Neural progenitor cell (in vitro differentiated cells): ENCODE measurements at regions not wholly inside any gene's neighbourhood (a gene's known extent, or its start where the extent isn't known, plus 50 kb on each side); places are given as distances from the start of the nearest gene placed in this dataset.
A peak's percentile ranks its signal among the peaks of the same experiment; 100 is the strongest.

ENCODE experiments used
- DNase-seq: peaks from one replicate; pipeline ENCODE4 v3.0.0-alpha.2; 2016; ENCODE audit warnings: low spot score
- H2AFZ ChIP-seq: fragments of 200-600 bp; sonication (generic); replicated peaks from 2 replicates; pipeline ENCODE4 v1.6.1; 2016; ENCODE audit warnings: antibody characterized with exemption
- H3F3A ChIP-seq: fragments of 200-600 bp; sonication (generic); 2 replicates; pipeline ENCODE4 v1.6.1; 2016; ENCODE audit warnings: antibody characterized with exemption, low read depth
- H3K27ac ChIP-seq: fragments of 200-600 bp; sonication (generic); 2 replicates; pipeline ENCODE4 v1.5.1; 2016; ENCODE audit warnings: mild to moderate bottlenecking
- H3K27me3 ChIP-seq: fragments of 200-600 bp; sonication (generic); 2 replicates; pipeline ENCODE4 v1.6.1; 2016; ENCODE audit warnings: mild to moderate bottlenecking, moderate library complexity
- H3K36me3 ChIP-seq: fragments of 200-600 bp; sonication (generic); 2 replicates; pipeline ENCODE4 v1.5.1; 2016
- H3K4me1 ChIP-seq: fragments of 200-600 bp; sonication (generic); 2 replicates; pipeline ENCODE4 v1.6.1; 2016; ENCODE audit warnings: mixed run types
- H3K4me2 ChIP-seq: fragments of 200-600 bp; sonication (generic); 2 replicates; pipeline ENCODE4 v1.6.1; 2016
- H3K4me3 ChIP-seq: fragments of 200-600 bp; sonication (generic); 2 replicates; pipeline ENCODE4 v1.5.1; 2016
- H3K79me2 ChIP-seq: fragments of 200-600 bp; sonication (generic); 2 replicates; pipeline ENCODE4 v1.6.1; 2016; ENCODE audit warnings: low read depth
- H3K9ac ChIP-seq: fragments of 200-600 bp; sonication (generic); 2 replicates; pipeline ENCODE4 v1.6.1; 2016
- H3K9me3 ChIP-seq: fragments of 200-600 bp; sonication (generic); 2 replicates; pipeline ENCODE4 v1.5.1; 2016; ENCODE audit warnings: low read depth
- H4K20me1 ChIP-seq: fragments of 200-600 bp; sonication (generic); 2 replicates; pipeline ENCODE4 v1.6.1; 2016; ENCODE audit warnings: low read depth
- H3K27ac Mint-ChIP-seq: 3 replicates; pipeline ENCODE4 v1.8.0; 2021; ENCODE audit warnings: mixed read lengths
- H3K27me3 Mint-ChIP-seq: 2 replicates; pipeline ENCODE4 v1.8.0; 2022; ENCODE audit warnings: low read depth, mild to moderate bottlenecking, inconsistent platforms, moderate library complexity, mixed read lengths; ENCODE audit not compliant: insufficient read depth
- H3K36me3 Mint-ChIP-seq: 3 replicates; pipeline ENCODE4 v1.8.0; 2021; ENCODE audit warnings: mixed read lengths
- H3K4me1 Mint-ChIP-seq: 3 replicates; pipeline ENCODE4 v1.8.0; 2021; ENCODE audit warnings: mixed read lengths
- H3K4me3 Mint-ChIP-seq: 3 replicates; pipeline ENCODE4 v1.8.0; 2021; ENCODE audit warnings: mild to moderate bottlenecking, moderate library complexity, mixed read lengths
- H3K9me3 Mint-ChIP-seq: 3 replicates; pipeline ENCODE4 v1.8.0; 2020; ENCODE audit warnings: mixed read lengths
- CTCF ChIP-seq: fragments of 200-600 bp; sonication (generic); IDR thresholded peaks from 2 replicates; pipeline ENCODE4 v1.5.1; 2017; ENCODE audit warnings: antibody characterized with exemption, mild to moderate bottlenecking
- EZH2 ChIP-seq: fragments of 200-600 bp; sonication (generic); IDR thresholded peaks from 2 replicates; pipeline ENCODE4 v1.6.1; 2017; ENCODE audit warnings: antibody characterized with exemption, mild to moderate bottlenecking, moderate library complexity
- EZH2phosphoT487 ChIP-seq: fragments of 200-600 bp; sonication (generic); IDR thresholded peaks from 2 replicates; pipeline ENCODE4 v1.6.1; 2017; ENCODE audit warnings: antibody characterized with exemption

GRCh38 chr4:27088491-27088890, 227.8 kb downstream of the STIM2 start:
- H3K27ac Mint-ChIP-seq, result peak overlapping the region; percentile 32
- H3K27ac ChIP-seq, result no peak overlapping the region
- H3K4me2 ChIP-seq, result no peak overlapping the region
- no peak overlapping the region for H3K4me3 Mint-ChIP-seq
- H3K4me3 ChIP-seq, result no peak overlapping the region
- peaks cover 58% of the 10 kb centered on the region for H3K4me1 Mint-ChIP-seq
- no peak overlapping the region for H2AFZ ChIP-seq
- no peak for TF ChIP-seq EZH2phosphoT487
- no peak for TF ChIP-seq EZH2
- TF ChIP-seq CTCF, result no peak
- peaks cover 21% of the 10 kb centered on the region for H3K27me3 Mint-ChIP-seq
- no peaks in the 10 kb centered on the region for H3K9me3 ChIP-seq
- no peaks in the 10 kb centered on the region for H3K36me3 ChIP-seq
- H3K79me2 ChIP-seq, result no peaks in the 10 kb centered on the region
- peaks cover 5% of the 10 kb centered on the region for H3F3A ChIP-seq
- H3K27me3 ChIP-seq, result peaks cover 19% of the 10 kb centered on the region
- no peaks in the 10 kb centered on the region for H3K36me3 Mint-ChIP-seq
- H3K4me1 ChIP-seq, result peaks cover 25% of the 10 kb centered on the region
- H3K9ac ChIP-seq, result no peak overlapping the region
- DNase-seq, result no peak
- no peaks in the 10 kb centered on the region for H3K9me3 Mint-ChIP-seq
- no peaks in the 10 kb centered on the region for H4K20me1 ChIP-seq

GRCh38 chr4:27089186-27089585, 228.5 kb downstream of the STIM2 start:
- Mint-ChIP-seq H3K4me1 (peaks cover 52% of the 10 kb centered on the region), H3K9me3 (no peaks in the 10 kb centered on the region), H3K27ac (no peak overlapping the region), H3K4me3 (no peak overlapping the region), H3K27me3 (peaks cover 16% of the 10 kb centered on the region), H3K36me3 (no peaks in the 10 kb centered on the region)
- H3K36me3 ChIP-seq, result no peaks in the 10 kb centered on the region
- no peaks in the 10 kb centered on the region for H3K9me3 ChIP-seq
- no peaks in the 10 kb centered on the region for H3K79me2 ChIP-seq
- DNase-seq, result no peak
- H3K27me3 ChIP-seq, result peaks cover 12% of the 10 kb centered on the region
- no peak for TF ChIP-seq EZH2phosphoT487
- no peak for TF ChIP-seq EZH2
- TF ChIP-seq CTCF, result no peak
- H3K27ac ChIP-seq, result no peak overlapping the region
- no peaks in the 10 kb centered on the region for H4K20me1 ChIP-seq
- no peak overlapping the region for H3K4me3 ChIP-seq
- no peak overlapping the region for H2AFZ ChIP-seq
- peaks cover 19% of the 10 kb centered on the region for H3K4me1 ChIP-seq
- H3K9ac ChIP-seq, result no peak overlapping the region
- no peak overlapping the region for H3K4me2 ChIP-seq
- H3F3A ChIP-seq, result peaks cover 5% of the 10 kb centered on the region

GRCh38 chr4:27090406-27090805, 229.8 kb downstream of the STIM2 start:
- no peaks in the 10 kb centered on the region for H3K36me3 Mint-ChIP-seq

More at GRCh38 chr4:27090406-27090805, 229.8 kb downstream of the STIM2 start:
- H3K4me2 ChIP-seq, result peak overlapping the region; percentile 52
- no peaks in the 10 kb centered on the region for H3K36me3 ChIP-seq
- H3K27ac ChIP-seq, result no peak overlapping the region
- no peak overlapping the region for H3K27ac Mint-ChIP-seq
- H3K9me3 ChIP-seq, result no peaks in the 10 kb centered on the region
- peaks cover 45% of the 10 kb centered on the region for H3K4me1 Mint-ChIP-seq
- no peak overlapping the region for H3K9ac ChIP-seq
- no peak overlapping the region for H3K4me3 Mint-ChIP-seq
- no peaks in the 10 kb centered on the region for H3K79me2 ChIP-seq
- peak overlapping the region; percentile 19 for H2AFZ ChIP-seq
- peaks cover 13% of the 10 kb centered on the region for H3K4me1 ChIP-seq
- no peak for DNase-seq
- peaks cover 5% of the 10 kb centered on the region for H3K27me3 ChIP-seq
- no peak overlapping the region for H3K4me3 ChIP-seq
- no peaks in the 10 kb centered on the region for H3K9me3 Mint-ChIP-seq
- no peaks in the 10 kb centered on the region for H4K20me1 ChIP-seq
- TF ChIP-seq EZH2 (no peak), EZH2phosphoT487 (no peak), CTCF (no peak)
- H3K27me3 Mint-ChIP-seq, result peaks cover 15% of the 10 kb centered on the region
- H3F3A ChIP-seq, result peaks cover 5% of the 10 kb centered on the region
